GM18873 (cell line): ENCODE measurements at regions not wholly inside any gene's neighbourhood (a gene's known extent, or its start where the extent isn't known, plus 50 kb on each side); places are given as distances from the start of the nearest gene placed in this dataset.
"Not testable (repeated sequence)": the region's sequence is repeated elsewhere in the genome, so short reads cannot be mapped to it uniquely, and the experiment has no call there.

Source experiments
- ATAC-seq: cut with Tn5 transposase; IDR thresholded peaks from one replicate; pipeline ENCODE4 v1.9.1; 2021; ENCODE audit warnings: mild to moderate bottlenecking, moderate library complexity, moderate number of reproducible peaks; ENCODE audit not compliant: unreplicated experiment, low FRiP score

- ATAC-seq, result peak; percentile 79
These were observed 178.3 kb upstream of the RFC3 start for GRCh38 chr13:33639626-33640080.

DNA sequence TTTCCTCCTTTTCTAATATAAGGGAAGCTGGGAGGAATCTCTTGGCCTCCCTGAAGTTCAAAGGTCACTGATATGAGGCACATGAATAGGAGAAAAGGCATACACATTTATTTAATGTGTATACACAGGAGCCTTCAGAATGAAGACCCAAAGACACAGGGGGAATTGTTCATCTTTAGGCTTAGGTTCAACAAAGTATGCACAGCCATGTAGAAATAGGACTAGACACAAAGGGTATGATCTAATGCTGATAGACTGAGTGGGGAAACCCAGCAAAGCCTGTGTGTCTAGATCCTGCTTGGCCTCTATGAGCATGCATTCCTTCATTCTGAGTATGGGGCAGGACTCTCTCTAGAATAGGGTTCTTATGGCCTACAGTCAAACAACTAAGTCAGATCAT, 177.1 kb upstream of the RFC3 start:
- no peak for ATAC-seq

GRCh38 chr13:33642374-33643065, 175.4 kb upstream of the RFC3 start:
- no peak for ATAC-seq

DNA sequence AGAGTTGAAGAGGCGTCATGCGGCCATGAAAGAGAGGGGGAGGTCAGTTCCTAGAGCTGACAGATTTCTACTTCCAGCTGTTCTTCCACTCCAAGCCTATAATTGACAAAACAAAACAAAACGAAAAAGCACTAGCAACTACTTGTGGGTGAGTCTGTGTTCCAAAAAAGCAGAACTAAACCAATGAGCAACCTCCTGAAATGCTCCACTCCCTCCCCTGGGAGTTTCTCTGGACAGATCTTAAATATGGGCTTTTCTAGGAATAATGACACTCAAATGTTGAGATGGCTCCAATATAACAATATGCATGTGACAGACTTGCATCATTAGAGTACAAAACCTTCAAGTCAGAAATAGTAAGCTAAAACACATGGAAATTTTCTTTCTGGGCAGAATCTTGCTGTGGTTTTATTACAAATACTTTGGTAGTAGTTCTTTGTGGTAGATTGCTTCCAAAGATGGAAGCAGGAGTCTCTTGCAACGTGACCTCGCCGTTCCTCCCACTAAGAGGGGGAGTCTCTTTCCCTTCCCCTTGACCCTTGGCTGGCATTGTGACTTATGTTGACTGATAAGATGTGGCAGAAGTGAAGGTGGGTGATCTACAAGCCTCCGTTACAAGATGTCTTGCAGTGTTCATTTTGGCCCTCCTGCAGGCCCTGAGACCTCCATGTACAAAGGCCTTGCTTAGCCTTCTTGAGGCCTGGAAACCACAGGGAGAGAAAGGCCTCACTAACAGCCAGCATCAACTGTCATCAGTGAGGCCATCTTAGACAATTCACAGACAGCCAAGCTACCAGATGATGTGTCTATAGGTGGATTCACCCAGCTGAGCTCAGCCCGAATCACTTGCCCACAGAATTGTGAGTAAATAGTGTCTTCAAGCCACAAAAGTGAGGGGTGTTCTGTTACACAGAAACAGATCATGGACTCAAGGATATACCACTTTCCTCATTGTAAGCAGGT, 173.1 kb upstream of the RFC3 start:
- no peak for ATAC-seq

GRCh38 chr13:33645591-33646554, 172.1 kb upstream of the RFC3 start:
- no peak for ATAC-seq

DNA sequence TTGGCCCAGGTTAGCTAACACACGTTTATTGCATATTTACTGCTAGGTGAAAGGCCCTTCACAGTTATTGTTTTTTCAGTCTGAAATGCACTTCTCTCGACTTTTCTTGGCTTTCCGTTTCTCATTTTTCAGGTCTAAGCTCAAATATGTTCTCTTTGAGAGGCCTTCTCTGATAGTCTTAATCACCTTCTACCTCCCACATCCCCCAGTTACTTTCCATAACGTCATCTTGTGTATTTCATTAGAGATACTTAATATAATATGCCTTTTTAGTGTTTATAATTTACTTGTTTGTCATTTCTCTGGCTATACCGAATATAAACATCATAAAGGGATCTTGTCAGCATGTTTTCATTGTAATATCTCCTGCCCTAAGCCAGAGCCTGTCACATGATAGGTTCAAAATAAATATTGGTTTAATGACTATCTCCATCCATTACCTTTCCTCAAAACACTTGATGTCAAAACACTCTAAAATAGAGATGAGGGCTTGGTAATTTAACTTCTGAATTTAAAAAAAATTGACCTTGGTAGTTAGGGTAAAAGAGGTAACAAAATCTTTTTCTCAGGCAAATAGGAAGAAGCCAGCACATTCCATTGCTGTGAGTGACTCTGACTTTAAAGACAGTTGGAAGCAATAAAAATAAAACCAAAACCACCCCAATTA, 168.6 kb upstream of the RFC3 start:
- no peak for ATAC-seq

DNA sequence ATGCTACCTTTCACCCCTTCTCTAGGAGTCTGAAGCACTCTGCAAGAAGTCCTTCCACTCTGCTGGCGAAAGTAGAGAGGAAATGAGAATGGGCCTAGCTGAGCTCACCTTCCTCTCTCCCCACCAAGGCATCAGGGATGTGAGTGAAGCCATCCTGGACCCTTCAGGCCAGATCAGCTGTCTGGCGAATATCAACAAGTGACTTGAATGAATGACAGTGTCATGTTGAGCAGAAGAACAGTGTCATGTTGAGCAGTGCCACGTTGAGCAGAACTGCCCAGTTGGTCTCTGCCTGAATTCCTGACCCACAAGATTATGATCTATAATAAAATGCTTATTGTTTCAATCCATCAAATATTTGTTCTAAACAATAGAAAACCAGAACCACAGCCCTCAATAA, 166.2 kb upstream of the RFC3 start:
- ATAC-seq, result no peak

DNA sequence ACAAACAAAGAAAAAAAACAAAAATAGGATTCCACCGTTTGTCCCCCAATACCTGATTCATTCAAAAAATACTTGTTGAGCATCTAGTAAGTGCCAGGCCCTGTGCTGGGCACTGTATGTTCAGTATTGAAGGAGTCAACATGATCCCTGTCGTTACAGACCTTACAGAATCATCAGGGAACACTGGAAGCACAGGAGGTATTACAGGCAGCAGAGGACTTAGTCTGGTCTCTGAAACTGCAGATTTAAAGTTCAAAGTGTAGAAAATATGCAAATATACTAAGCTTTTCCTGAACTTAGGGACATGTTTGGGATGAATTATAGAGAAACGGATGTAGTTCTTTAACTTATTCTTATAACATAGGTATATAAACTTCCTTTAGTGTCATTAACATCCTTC, 160.7 kb upstream of the RFC3 start:
- ATAC-seq, result no peak

DNA sequence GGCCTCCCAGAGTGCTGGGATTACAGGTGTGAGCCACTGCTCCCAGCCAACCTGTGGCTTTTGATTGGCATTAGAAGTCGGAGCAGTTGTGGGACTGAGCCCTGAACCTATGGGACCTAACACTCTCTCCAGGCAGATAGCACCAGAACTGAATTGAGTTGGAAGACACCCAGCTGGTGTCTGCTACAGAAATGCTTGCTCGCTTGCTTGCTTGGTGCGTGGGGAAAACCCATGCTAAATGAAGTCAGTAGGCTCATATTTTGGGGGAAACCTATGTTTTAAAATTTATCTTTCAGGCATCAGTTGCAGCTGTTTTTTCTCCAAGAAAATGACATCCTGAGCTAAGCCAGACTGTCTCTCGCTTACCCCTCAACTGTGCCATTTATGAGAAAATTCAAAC, 158.5 kb upstream of the RFC3 start:
- ATAC-seq, result no peak

- ATAC-seq, result no peak
These were observed 158.1 kb upstream of the RFC3 start for GRCh38 chr13:33659894-33660293.

GRCh38 chr13:33662392-33662791, 155.6 kb upstream of the RFC3 start:
- no peak for ATAC-seq

DNA sequence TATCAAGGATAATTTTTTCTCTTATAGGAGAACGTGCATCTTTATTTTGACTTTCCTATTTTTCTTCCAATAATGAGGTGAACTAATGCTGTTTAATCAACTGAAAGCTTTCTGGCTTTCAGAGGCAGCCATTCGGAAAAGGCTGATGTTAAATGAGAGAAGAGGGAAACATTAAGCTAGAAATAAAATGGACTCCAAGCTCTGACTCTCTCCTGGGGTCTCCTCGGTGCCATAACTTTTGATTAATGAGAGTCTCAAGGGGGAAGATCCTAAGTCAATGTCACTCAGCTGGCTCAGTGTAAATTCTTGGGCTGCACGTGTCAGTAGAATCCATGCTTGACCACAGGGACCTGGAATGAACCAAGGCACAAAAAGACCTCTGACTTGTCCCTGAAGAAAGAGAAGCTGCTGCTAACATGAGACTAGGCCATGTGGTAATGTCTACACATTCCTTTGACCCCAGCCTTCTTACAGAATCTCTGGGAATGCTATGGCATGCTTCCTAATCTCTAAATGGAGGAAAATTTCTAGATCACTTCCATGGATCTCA, 152.2 kb upstream of the RFC3 start:
- no peak for ATAC-seq

DNA sequence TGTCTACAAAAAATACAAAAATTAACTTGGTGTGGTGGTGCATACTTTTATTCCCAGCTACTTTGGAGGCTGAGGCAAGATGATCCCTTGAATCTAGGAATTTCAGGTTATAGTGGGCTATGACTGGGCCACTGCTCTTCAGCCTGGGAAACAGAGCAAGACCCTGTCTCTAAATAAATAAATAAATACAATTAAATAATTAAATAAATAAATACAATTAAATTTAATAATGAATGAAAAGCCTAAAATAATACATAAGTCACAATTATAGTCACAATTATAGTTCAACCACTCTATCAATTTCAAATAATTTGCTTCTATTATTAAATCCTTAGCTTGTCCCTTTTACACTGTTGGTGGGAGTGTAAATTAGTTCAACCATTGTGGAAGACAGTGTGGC, 146.4 kb upstream of the RFC3 start:
- ATAC-seq, result no peak

DNA sequence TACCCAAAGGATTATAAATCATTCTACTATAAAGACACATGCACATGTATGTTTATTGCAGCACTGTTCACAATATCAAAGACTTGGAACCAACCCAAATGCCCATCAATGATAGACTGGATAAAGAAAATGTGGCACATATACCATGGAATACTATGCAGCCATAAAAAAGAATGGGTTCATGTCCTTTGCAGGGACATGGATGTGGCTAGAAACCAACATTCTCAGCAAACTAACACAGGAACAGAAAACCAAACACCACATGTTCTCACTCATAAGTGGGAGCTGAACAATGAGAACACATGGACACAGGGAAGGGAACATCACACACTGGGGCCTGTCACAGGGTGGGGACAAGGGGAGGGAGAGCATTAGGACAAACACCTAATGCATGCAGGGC, 145.9 kb upstream of the RFC3 start:
- not testable (repeated sequence) for ATAC-seq

GRCh38 chr13:33676045-33676989, 141.6 kb upstream of the RFC3 start:
- no peak for ATAC-seq

- no peak for ATAC-seq
These were observed 140.7 kb upstream of the RFC3 start for GRCh38 chr13:33677215-33677614.

GRCh38 chr13:33678084-33678483, 139.9 kb upstream of the RFC3 start:
- no peak for ATAC-seq

DNA sequence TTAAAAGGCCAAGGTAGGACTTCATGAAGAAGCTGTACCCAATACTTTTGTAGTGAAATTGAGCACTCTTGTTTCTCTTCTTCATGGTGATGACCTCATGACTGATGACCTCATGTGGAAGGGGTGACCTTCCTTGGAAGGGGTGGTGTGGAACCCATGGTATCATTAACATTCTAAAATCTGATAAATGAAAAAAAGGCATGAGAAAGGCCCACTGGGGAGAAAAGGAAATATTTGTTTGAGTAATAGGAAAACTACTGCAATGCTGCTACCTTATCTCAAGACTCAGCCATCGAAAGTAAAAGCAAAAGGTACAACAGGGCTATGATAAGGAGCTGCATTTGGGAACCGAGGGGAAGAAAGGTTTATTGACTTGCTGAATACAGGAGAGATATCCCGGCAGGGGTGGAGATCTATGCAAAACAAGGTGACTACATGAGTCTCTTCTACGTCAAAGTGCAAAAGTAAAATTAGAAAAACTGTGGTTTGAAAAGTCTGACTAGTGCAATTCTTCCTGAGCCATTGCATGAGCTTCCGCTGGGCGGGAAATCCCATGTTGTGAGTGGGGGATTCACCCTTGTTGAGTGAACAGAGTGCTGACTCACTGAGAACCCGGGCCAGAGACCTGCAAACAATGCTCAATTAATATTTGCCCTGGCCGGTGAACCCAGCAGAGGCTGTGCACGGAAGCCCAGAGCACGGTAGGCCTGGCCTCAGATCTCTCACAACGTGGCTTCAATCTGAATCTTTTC, 138.9 kb upstream of the RFC3 start:
- peak; percentile 97 for ATAC-seq
